GM19351 (cell line): ENCODE measurements at regions not wholly inside any gene's neighbourhood (a gene's known extent, or its start where the extent isn't known, plus 50 kb on each side); places are given as distances from the start of the nearest gene placed in this dataset.

Experiments
- ATAC-seq: cut with Tn5 transposase; IDR thresholded peaks from one replicate; pipeline ENCODE4 v1.9.1; 2021; ENCODE audit warnings: mild to moderate bottlenecking, moderate library complexity; ENCODE audit not compliant: unreplicated experiment

DNA sequence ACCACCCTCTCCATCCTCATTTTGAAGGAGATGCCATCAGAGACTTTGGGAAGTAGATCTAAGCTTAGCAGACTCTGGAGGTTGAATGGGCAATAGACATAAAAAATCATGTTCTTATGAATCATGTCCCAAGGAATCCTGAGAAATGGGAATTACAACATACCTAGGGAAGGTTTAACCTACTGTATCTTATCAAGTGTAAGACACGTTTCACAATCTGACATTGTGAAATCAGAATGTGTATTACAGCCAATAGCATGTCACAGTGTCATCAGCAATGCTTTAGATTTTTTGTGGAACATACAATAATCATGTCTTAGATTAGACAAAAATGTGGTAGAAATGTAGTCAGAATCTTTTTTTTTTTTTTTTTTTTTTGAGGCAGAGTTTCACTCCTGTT is 332.4 kb upstream of the TLE3 start:
- no peak for ATAC-seq

DNA sequence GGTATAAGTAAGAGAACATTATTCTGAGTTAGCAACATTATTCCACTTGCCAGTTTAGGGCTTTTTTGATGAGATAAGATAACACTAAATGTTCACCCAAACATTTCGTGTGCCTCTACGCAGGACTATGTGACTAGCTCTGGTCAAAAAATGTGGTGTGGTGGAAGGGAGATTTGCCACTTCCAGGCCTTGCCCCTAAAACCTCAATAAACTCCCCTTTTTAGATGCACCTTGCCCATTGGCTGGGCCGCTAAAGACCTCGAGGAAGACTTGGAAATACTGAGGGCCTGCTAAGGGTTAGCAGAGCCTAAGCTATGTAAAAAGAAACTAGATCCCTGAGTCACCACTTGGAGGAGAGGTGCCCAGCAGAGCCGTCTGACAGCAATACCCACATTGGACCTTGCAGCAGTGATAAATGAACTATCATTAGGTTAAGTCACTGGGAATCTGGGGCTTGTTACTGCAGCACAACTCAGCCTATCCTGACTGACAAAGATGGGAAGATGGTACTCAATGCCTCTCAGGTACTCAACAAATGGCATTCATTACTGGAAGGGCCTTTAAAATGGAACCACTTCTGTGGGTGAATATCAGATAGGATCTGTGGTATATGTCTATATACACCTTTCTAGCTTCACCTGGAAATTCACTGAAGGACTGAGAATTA is 331.5 kb upstream of the TLE3 start:
- no peak for ATAC-seq

- ATAC-seq: no peak
Measured at GRCh38 chr15:70428211-70428822, 330.6 kb upstream of the TLE3 start.

DNA sequence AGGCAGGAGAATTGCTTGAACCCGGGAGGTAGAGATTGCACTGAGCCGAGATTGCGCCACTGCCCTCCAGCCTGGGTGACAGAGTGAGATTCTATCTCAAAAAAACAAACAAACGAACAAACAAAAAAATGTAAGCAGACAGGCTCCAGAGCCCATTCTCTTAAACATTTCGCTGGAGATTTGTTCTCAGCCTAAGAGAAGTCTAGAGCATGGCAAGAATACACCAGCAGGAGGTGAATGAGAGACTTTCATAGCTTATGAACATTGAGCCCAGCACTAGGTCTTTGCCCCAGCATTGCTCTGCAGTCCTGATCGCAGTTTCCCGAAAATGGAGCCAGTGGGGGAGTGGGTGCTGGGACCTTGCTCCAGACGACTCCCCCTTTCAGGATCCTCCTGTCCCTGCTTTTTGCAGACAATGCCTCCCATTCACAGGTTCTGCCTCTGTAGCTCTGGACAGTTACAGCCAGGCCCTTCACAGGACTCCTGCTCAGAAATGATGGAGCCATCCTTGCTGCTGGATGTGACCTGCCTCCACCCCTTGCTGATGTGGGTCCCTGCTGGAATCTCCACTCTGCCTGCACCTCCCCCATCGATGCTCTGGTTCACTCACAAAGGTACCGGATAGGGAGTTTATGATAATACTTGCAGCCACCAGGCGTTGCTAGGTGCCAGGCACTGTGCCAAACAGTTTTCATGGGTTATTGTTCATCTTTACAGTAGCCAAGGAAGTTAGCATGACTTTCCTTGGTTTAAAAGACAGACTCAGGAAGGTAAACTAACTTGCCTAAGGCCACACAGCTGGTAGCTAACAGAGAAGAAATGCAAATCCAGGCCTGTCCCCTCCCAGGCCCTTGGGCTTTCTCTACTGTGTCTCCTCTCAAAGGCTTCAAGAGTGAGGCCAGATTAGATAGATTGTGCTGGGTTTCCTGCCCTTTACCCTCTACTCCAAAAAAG is 329.7 kb upstream of the TLE3 start:
- ATAC-seq: no peak

DNA sequence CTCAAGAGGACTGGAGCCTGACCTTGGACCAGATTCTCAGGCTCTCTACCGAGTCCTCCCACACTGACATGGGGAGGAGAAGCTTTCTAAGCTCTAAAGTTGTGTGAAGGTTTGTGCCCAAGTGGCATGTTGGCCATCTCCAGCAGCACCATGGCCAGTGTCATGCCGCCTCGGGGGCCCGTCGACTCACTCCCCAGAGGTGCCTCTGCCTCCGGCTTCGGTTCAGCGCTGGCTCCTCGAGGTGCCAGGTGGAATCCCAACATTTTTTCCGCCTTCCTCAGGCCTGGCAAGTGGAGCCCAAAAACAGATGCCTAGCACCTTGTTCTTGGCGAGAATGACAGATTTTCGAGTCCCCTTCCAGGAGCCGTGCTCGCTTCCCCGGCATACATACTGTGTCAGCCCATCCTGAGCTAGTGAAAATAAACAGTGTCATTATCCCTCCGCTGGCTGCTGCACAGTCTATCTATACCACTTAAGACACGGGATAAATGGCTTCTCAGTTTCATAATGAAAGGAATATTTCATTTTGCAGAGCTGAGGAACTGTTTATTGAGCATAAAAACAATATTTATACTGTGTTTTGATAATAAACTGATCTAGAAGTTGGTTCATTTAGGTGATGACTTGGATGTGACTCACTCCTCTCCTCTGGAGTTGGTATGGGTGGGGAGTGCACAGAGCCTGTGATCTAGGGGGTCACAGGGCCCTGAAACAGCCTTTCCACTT is 328.5 kb upstream of the TLE3 start:
- ATAC-seq: no peak

- ATAC-seq: no peak
Measured at GRCh38 chr15:70424937-70425411, 327.3 kb upstream of the TLE3 start.

DNA sequence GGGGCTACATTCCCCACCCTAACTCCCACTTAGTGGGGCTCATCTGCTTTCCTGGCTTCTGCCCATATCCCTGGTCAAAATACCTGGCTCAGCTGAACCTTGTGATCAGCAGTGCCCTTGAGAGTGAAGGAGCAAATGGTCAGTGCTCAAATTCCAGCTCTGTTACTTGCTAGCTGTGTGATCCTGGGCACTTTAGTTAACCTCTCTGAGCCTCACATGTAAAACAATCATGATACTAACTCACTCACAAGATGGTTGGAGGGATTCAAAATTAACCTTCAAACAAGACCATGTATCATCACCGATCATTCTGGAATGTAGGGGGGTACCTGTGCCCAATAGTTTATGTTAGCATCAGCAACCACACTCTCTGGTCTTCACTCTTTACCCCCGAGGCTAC is 325.6 kb upstream of the TLE3 start:
- no peak for ATAC-seq

- no peak for ATAC-seq
Measured at GRCh38 chr15:70422342-70422741, 324.6 kb upstream of the TLE3 start.

DNA sequence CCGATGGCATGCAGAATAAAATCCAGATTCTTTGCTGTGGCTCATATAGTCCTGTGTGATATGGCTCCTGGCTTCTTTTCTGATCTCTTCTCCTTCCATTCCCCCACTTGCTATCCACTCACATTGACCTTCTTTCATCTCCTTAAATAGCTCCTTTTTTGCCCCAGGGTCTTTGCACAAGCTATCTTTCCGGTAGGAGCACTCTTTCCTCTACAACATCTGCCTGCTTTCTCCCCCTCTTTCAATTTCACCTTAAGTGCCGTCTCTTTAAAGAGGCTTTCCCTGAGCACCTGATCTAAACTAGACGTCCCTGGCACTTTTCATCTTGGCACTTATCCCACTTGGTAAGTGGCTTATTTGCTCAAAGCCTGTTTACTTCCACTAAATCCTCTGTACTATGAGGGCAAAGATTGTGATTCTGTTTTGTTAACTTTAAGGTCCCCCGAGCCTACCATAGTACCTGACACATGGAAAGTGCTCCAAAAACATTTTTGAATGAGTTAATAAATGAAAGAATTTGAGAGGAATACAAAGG is 323.3 kb upstream of the TLE3 start:
- ATAC-seq: no peak

DNA sequence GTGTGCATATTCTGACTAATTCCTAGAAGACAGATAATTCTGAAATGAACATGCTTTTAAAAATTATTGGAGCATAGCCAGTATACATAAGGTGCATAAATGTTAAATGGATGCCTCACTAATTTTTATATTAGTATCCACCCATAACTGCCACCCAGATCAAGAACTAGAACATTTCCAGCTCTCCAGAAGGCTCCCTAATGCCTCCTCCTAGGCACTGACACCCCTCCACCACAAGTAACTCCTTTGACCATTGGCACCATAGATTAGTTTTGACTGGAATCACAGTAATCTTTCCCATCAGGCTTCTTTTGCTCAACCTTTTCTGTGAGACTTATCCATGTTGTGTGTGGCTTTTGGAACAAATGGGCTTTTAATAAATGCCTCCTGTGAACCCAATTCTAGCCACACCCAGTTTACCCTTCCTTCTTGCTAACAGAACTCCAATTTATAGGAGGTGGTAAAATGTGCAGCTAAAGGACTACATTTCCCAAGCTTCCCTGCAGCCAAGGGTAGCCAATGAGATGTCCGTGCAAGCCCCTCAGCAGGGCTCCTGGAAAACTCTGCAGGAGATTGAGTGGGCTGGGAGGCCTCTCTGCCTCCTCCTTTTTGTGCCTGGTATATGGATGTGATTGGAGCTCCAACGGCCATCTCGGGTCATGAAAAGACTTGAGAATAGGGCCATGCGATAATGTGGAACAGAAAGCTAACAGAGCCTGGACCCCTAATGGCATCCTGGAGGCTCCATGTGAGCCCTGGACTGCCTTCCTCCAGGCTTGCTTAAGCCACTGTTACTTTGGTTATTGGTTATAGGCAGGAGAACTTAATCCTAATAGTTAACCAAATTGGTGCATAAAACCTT is 322.6 kb upstream of the TLE3 start:
- no peak for ATAC-seq

DNA sequence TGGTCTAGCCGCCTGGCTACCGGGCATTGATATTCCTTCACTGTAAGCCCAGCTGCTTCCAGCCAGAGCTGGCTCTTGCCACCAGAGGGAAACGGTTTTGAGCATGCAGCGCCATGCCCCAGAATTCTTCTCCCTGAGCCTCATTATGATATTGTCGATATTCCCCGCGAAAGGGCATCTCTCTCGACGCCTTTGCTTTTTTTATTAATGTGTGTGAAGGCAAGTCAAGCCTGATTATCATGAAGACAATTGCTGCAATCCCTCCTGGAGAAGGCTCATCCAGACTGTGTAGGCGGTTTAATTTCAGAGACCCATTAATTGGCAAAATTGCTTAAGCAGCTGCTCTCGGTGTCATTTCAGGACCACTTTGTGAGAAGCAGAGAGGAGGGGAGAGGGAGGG is 321.2 kb upstream of the TLE3 start:
- ATAC-seq: no peak

DNA sequence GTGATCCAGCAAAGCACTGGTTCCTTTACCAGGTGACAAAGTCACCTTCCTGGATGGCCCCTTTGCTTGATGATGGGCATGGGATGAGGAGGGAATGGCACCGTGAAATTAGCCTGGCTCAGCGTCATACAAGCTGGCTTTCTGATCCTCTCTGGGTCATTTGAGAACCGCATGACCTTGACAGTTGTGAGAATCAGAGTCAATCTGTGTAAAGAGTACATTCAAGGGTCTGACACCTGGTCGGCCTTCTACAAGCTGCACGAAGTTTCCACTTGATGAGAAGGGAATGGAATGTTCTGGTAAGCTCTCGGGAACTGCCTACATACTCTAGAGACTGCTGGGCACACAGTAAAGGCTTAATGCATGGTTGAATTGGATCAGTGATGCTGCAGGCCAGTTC is 319.8 kb upstream of the TLE3 start:
- no peak for ATAC-seq

DNA sequence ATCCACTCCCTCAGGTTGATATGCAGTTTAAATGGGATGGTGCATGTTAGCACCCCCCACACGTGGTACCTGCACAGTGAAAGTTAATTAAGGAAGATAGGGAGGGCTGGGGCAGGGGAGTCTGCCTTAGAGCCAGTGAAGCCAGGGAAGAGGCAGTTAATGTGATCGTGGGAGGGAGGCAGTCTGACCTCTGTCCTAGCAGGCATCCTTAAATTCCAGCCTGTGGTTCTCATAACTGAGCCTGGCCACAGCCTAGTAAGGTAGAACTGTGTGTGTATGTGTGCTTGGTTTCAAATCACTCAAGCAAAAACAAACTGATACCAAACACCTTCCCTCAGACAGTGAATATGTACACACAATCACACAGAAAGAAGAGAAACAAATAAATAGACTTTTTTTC is 319.1 kb upstream of the TLE3 start:
- ATAC-seq: no peak

- ATAC-seq: no peak
Measured at GRCh38 chr15:70415398-70415797, 317.7 kb upstream of the TLE3 start.

- ATAC-seq: no peak
Measured at GRCh38 chr15:70414626-70415025, 316.9 kb upstream of the TLE3 start.

DNA sequence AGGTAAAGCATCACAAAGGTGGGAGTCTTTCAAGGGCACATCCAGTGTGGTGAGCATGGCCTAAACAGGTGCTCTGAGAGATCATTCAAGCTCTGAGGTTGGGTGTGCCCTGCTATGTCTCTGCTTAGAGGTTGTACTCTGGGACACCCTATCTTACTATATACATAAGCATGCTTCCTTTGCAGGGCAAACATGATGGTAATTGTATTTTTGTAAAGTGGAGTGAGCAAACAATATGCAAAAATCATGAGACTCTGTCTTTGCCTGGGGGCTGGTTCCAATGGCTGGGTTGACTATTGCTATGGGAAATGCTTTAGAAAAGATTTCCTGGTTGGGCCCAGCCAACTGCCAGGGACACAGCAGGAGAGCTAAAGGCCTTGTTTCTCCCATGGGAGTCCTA is 315.1 kb upstream of the TLE3 start:
- no peak for ATAC-seq

- no peak for ATAC-seq
Measured at GRCh38 chr15:70411143-70411863, 313.6 kb upstream of the TLE3 start.

DNA sequence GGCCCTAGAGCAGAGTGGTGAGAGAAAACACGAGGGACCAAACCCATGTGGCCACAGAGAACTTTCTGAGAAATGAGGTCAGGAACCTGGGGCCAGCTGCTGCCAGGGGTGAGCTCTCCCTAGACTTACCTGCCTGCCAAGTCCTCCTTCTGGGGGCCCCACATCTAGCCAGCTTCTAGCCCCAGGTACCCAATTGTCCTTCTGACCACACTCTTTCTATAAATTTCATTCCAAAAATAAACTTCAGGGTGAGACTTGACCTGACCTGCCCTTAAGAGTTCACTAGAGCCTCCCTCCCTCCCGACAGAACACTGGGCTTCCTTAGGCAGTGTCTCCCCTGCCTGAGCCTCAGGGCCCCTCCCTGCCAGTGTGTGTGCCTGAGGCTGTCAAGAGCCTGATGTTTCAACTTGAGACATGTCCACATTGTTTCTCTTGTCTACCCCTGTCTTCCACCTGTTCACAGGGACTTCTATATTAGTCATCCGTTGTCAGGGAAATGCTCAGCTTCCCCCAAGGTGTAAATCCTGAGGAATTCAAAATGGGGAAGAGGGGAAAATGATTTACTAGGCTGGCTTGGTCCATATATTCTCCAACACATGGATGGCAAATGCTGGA is 312.8 kb upstream of the TLE3 start:
- ATAC-seq: no peak

DNA sequence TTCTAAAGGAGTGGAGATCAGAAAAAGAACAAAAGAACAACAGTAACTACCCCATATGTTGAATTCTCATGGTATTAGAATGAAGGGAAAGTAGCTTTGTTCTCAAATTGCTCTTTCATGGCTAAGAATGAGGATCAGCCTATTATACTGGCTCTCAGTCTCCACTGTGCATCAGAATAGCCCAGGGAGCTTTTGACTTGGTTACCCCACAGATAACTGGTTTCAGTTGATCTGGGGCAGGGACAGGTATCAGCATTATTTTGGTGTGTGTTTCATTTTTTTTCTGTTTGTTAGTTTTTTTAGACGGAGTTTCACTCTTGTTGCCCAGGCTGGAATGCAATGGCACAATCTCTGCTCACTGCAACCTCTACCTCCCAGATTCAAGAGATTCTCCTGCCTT is 311.7 kb upstream of the TLE3 start:
- no peak for ATAC-seq
